HEK293 (cell line): ENCODE measurements at regions not wholly inside any gene's neighbourhood (a gene's known extent, or its start where the extent isn't known, plus 50 kb on each side); places are given as distances from the start of the nearest gene placed in this dataset.

Experiments
- CTCF ChIA-PET: fragments of 350-600 bp; formaldehyde crosslinking; extraction: SDS; loops from one replicate; lab custom pipeline; 2021; ENCODE audit warnings: antibody characterized with exemption; lab: Yijun Ruan, JAX
- POLR2A ChIA-PET: fragments of 300-600 bp; formaldehyde crosslinking; extraction: SDS; loops from one replicate; lab custom pipeline; 2020; ENCODE audit warnings: antibody characterized with exemption, inconsistent platforms; lab: Yijun Ruan, JAX
- H3K27ac ChIP-seq: fragments of 200-500 bp; sonication (Bioruptor generic); 2 replicates; pipeline ENCODE4 v1.5.1; 2014; ENCODE audit warnings: low read depth, low read length, control low read depth, inconsistent platforms; ENCODE audit errors: extremely low read depth
- H3K36me3 ChIP-seq, 2 experiments: fragments of 200-500 bp in 1 of 2; sonication (Bioruptor generic) in 1 of 2; 1 replicate in 1 of 2; 2 replicates in 1 of 2; pipeline ENCODE4 v1.5.1; 2014 to 2017; ENCODE audit warnings: inconsistent platforms in 2 of 2, low read length in 2 of 2; ENCODE audit not compliant: control insufficient read depth in 2 of 2, insufficient read depth in 1 of 2
- H3K4me1 ChIP-seq: fragments of 200-500 bp; sonication (Bioruptor generic); 2 replicates; pipeline ENCODE4 v1.5.1; 2014; ENCODE audit warnings: mild to moderate bottlenecking, low read length, inconsistent platforms; ENCODE audit not compliant: control insufficient read depth, insufficient read depth
- H3K4me3 ChIP-seq: 2 replicates; pipeline ENCODE4 v1.5.1; 2011; ENCODE audit warnings: low read depth, mild to moderate bottlenecking, control low read depth, low read length, moderate library complexity
- H3K9me3 ChIP-seq: fragments of 200-500 bp; sonication (Bioruptor generic); 2 replicates; pipeline ENCODE4 v1.5.1; 2014; ENCODE audit warnings: low read depth, low read length, inconsistent platforms; ENCODE audit not compliant: control insufficient read depth, insufficient read depth
- KLF7 ChIP-seq: fragments of 450-650 bp; formaldehyde crosslinking; IDR thresholded peaks from 2 replicates; pipeline ENCODE4 v1.5.1; 2016; ENCODE audit warnings: missing biosample characterization, missing genetic modification characterization, borderline replicate concordance
- MYNN ChIP-seq: fragments of 450-650 bp; formaldehyde crosslinking; IDR thresholded peaks from 2 replicates; pipeline ENCODE4 v1.5.1; 2016; ENCODE audit warnings: missing biosample characterization, missing genetic modification characterization, borderline replicate concordance
- MZF1 ChIP-seq: fragments of 450-650 bp; formaldehyde crosslinking; IDR thresholded peaks from 2 replicates; pipeline ENCODE4 v1.5.1; 2017; ENCODE audit warnings: missing biosample characterization, missing genetic modification characterization, borderline replicate concordance
- SALL2 ChIP-seq: fragments of 450-650 bp; formaldehyde crosslinking; IDR thresholded peaks from 2 replicates; pipeline ENCODE4 v1.5.0; 2017; ENCODE audit warnings: missing biosample characterization, mild to moderate bottlenecking, missing genetic modification characterization, borderline replicate concordance
- TCF7L2 ChIP-seq: IDR thresholded peaks from 2 replicates; pipeline ENCODE4 v1.6.1; 2011; ENCODE audit warnings: low read depth, mild to moderate bottlenecking, inconsistent platforms, low read length, moderate library complexity, borderline replicate concordance
- ZBTB48 ChIP-seq: fragments of 450-650 bp; formaldehyde crosslinking; IDR thresholded peaks from 2 replicates; pipeline ENCODE4 v1.5.1; 2016; ENCODE audit warnings: missing biosample characterization, missing genetic modification characterization
- ZNF214 ChIP-seq: fragments of 450-650 bp; formaldehyde crosslinking; IDR thresholded peaks from 2 replicates; pipeline ENCODE4 v1.5.1; 2017; ENCODE audit warnings: missing biosample characterization, mild to moderate bottlenecking, missing genetic modification characterization, borderline replicate concordance
- ZNF266 ChIP-seq: fragments of 450-650 bp; formaldehyde crosslinking; IDR thresholded peaks from 2 replicates; pipeline ENCODE4 v1.5.1; 2016; ENCODE audit warnings: missing biosample characterization, missing genetic modification characterization, low read depth
- ZNF280C ChIP-seq: fragments of 450-650 bp; formaldehyde crosslinking; IDR thresholded peaks from 2 replicates; pipeline ENCODE4 v1.5.1; 2016; ENCODE audit warnings: missing biosample characterization, missing genetic modification characterization
- ZNF391 ChIP-seq: fragments of 450-650 bp; formaldehyde crosslinking; IDR thresholded peaks from 2 replicates; pipeline ENCODE4 v1.5.1; 2016; ENCODE audit warnings: low read depth, missing biosample characterization, missing genetic modification characterization, borderline replicate concordance
- ZNF510 ChIP-seq: fragments of 450-650 bp; formaldehyde crosslinking; IDR thresholded peaks from 2 replicates; pipeline ENCODE4 v1.5.1; 2018; ENCODE audit warnings: mild to moderate bottlenecking, missing genetic modification characterization, missing biosample characterization; ENCODE audit not compliant: insufficient replicate concordance
- ZNF610 ChIP-seq: fragments of 450-650 bp; formaldehyde crosslinking; IDR thresholded peaks from 2 replicates; pipeline ENCODE4 v1.5.1; 2016; ENCODE audit warnings: missing biosample characterization, missing genetic modification characterization, borderline replicate concordance
- ZNF654 ChIP-seq: fragments of 450-650 bp; formaldehyde crosslinking; IDR thresholded peaks from 2 replicates; pipeline ENCODE4 v1.5.1; 2016; ENCODE audit warnings: low read depth, missing biosample characterization, missing genetic modification characterization
- ZNF658 ChIP-seq: fragments of 450-650 bp; formaldehyde crosslinking; IDR thresholded peaks from 2 replicates; pipeline ENCODE4; 2016; ENCODE audit warnings: missing biosample characterization, missing genetic modification characterization
- ZNF660 ChIP-seq: fragments of 450-650 bp; IDR thresholded peaks from 2 replicates; pipeline ENCODE4 v1.5.1; 2018; ENCODE audit warnings: missing biosample characterization, mild to moderate bottlenecking, missing genetic modification characterization
- ZNF677 ChIP-seq: fragments of 450-650 bp; IDR thresholded peaks from 2 replicates; pipeline ENCODE4 v1.5.0; 2018; ENCODE audit warnings: missing biosample characterization, mild to moderate bottlenecking, missing genetic modification characterization, moderate library complexity
- ZNF704 ChIP-seq: fragments of 450-650 bp; formaldehyde crosslinking; IDR thresholded peaks from 2 replicates; pipeline ENCODE4 v1.5.1; 2016; ENCODE audit warnings: missing biosample characterization, missing genetic modification characterization
- ZNF747 ChIP-seq: fragments of 450-650 bp; formaldehyde crosslinking; IDR thresholded peaks from 2 replicates; pipeline ENCODE4 v1.5.1; 2016; ENCODE audit warnings: missing biosample characterization, missing genetic modification characterization
- ZNF792 ChIP-seq: fragments of 450-650 bp; formaldehyde crosslinking; IDR thresholded peaks from 2 replicates; pipeline ENCODE4 v1.5.1; 2016; ENCODE audit warnings: missing biosample characterization, missing genetic modification characterization
- ZXDB ChIP-seq: fragments of 450-650 bp; formaldehyde crosslinking; IDR thresholded peaks from 2 replicates; pipeline ENCODE4 v1.5.1; 2016; ENCODE audit warnings: missing biosample characterization, missing genetic modification characterization
- TF ChIP-seq, protein P1 (sequence below): fragments of 450-650 bp; formaldehyde crosslinking; IDR thresholded peaks from 2 replicates; pipeline ENCODE4 v1.5.1; 2016; ENCODE audit warnings: missing biosample characterization, missing genetic modification characterization
- TF ChIP-seq, protein P2 (sequence below): fragments of 450-650 bp; formaldehyde crosslinking; IDR thresholded peaks from 2 replicates; pipeline ENCODE4 v1.5.1; 2017; ENCODE audit warnings: missing biosample characterization, missing genetic modification characterization
- TF ChIP-seq, protein P3 (sequence below): fragments of 450-650 bp; formaldehyde crosslinking; IDR thresholded peaks from 2 replicates; pipeline ENCODE4 v1.5.1; 2016; ENCODE audit warnings: missing biosample characterization, missing genetic modification characterization

DNA sequence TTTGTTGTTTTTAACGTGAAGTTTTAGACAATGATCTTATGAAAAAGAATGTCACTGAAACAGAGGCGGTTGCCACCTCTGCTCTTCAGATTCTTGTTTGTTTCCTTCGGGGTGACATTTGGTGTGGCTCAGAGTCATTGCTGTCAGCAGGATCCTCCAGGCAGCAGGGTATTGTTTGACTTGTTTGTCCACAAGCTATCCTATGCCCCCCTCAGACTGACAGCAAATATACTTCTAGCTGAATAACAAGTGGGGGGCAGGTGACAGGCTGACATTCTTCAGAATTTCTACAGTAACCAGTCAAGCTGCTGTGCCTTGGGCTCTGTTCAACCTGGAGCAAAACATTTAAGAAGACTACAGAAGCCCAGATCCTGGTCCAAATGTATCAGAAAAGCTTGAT, 383.3 kb downstream of the YTHDC2 start:
- Histone ChIP-seq H3K4me1 (no peaks in the 10 kb centered on the region), H3K4me3 (no peak overlapping the region), H3K9me3 (no peaks in the 10 kb centered on the region), H3K36me3 (no peaks in the 10 kb centered on the region), H3K27ac (no peak overlapping the region)
- no peak for TF ChIP-seq ZNF792
- TF ChIP-seq ZBTB48: no peak
- no peak for TF ChIP-seq ZNF747 (tag by site-specific recombination)
- no peak for TF ChIP-seq MZF1 (tag by site-specific recombination)
- no peak for TF ChIP-seq ZNF391
- TF ChIP-seq, protein P1, sequence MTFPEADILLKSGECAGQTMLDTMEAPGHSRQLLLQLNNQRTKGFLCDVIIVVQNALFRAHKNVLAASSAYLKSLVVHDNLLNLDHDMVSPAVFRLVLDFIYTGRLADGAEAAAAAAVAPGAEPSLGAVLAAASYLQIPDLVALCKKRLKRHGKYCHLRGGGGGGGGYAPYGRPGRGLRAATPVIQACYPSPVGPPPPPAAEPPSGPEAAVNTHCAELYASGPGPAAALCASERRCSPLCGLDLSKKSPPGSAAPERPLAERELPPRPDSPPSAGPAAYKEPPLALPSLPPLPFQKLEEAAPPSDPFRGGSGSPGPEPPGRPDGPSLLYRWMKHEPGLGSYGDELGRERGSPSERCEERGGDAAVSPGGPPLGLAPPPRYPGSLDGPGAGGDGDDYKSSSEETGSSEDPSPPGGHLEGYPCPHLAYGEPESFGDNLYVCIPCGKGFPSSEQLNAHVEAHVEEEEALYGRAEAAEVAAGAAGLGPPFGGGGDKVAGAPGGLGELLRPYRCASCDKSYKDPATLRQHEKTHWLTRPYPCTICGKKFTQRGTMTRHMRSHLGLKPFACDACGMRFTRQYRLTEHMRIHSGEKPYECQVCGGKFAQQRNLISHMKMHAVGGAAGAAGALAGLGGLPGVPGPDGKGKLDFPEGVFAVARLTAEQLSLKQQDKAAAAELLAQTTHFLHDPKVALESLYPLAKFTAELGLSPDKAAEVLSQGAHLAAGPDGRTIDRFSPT (tag by site-specific recombination): no peak
- TF ChIP-seq ZXDB (tag by site-specific recombination): no peak
- TF ChIP-seq ZNF280C (tag by site-specific recombination): no peak
- no peak for TF ChIP-seq ZNF677 (tag by site-specific recombination)
- ChIA-PET POLR2A (interaction anchor here (0.7 kb wide), 1 partner anchor 12 kb away, joined by 5 read pairs; no protein-coding TSS in a partner anchor), CTCF (interaction anchor here (0.7 kb wide), 1 partner anchor 579 kb away, joined by 3 read pairs; no protein-coding TSS in a partner anchor)

- Histone ChIP-seq H3K4me1 (no peaks in the 10 kb centered on the region), H3K36me3 (no peaks in the 10 kb centered on the region), H3K27ac (no peak overlapping the region), H3K9me3 (no peaks in the 10 kb centered on the region), H3K4me3 (no peak overlapping the region)
- CTCF ChIA-PET: no interaction called here
- POLR2A ChIA-PET: no interaction called here
- TF ChIP-seq KLF7 (tag by site-specific recombination) (no peak), ZNF266 (tag by site-specific recombination) (no peak), ZNF610 (tag by site-specific recombination) (no peak), ZNF704 (tag by site-specific recombination) (no peak), MYNN (no peak), ZNF658 (tag by site-specific recombination) (no peak), TCF7L2 (no peak), ZNF214 (no peak), SALL2 (no peak), ZNF660 (no peak), ZNF654 (tag by site-specific recombination) (no peak), ZNF510 (tag by site-specific recombination) (no peak)
- TF ChIP-seq, protein P2, sequence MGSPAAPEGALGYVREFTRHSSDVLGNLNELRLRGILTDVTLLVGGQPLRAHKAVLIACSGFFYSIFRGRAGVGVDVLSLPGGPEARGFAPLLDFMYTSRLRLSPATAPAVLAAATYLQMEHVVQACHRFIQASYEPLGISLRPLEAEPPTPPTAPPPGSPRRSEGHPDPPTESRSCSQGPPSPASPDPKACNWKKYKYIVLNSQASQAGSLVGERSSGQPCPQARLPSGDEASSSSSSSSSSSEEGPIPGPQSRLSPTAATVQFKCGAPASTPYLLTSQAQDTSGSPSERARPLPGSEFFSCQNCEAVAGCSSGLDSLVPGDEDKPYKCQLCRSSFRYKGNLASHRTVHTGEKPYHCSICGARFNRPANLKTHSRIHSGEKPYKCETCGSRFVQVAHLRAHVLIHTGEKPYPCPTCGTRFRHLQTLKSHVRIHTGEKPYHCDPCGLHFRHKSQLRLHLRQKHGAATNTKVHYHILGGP: no peak
- TF ChIP-seq, protein P3, sequence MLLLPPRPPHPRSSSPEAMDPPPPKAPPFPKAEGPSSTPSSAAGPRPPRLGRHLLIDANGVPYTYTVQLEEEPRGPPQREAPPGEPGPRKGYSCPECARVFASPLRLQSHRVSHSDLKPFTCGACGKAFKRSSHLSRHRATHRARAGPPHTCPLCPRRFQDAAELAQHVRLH: no peak
Observed at GRCh38 chr5:113897748-113898147, 384.3 kb downstream of the YTHDC2 start.
